Right lobe of liver (tissue), 6 donors: ENCODE measurements at regions not wholly inside any gene's neighbourhood (a gene's known extent, or its start where the extent isn't known, plus 50 kb on each side); places are given as distances from the start of the nearest gene placed in this dataset.
"Not testable (repeated sequence)": the region's sequence is repeated elsewhere in the genome, so short reads cannot be mapped to it uniquely, and the experiment has no call there.

Experiments used
- ATAC-seq, 4 donors: fragments of 200-7000 bp; cut with Tn5 transposase; one replicate each; pipeline ENCODE4 v1.9.1; 2020; ENCODE audit warnings: mild to moderate bottlenecking in 4 of 4, moderate library complexity in 4 of 4
- DNase-seq, 3 donors: peaks; one replicate each; pipeline ENCODE4 v3.0.0-alpha.2; 2020
- H3K27ac ChIP-seq, 3 donors: fragments of 200-600 bp; one replicate each; pipeline ENCODE4 v1.8.0; 2022
- H3K27me3 ChIP-seq, 2 donors: fragments of 200-600 bp; one replicate each; pipeline ENCODE4 v1.8.0; 2022
- H3K36me3 ChIP-seq, 4 donors: fragments of 200-600 bp; sonication (generic) in 1 of 4; one replicate each; pipeline versions ENCODE4 v1.5.1 to v1.8.0; 2017 to 2022; ENCODE audit warnings: control low read depth in 1 of 4
- H3K4me1 ChIP-seq, 4 donors: fragments of 200-600 bp; sonication (generic) in 1 of 4; one replicate each; pipeline versions ENCODE4 v1.5.1 to v1.8.0; 2017 to 2022; ENCODE audit warnings: control low read depth in 1 of 4
- H3K4me3 ChIP-seq, 3 donors: fragments of 200-600 bp; one replicate each; pipeline ENCODE4 v1.8.0; 2022
- H3K9me3 ChIP-seq, 4 donors: fragments of 200-600 bp; sonication (generic) in 1 of 4; one replicate each; pipeline versions ENCODE4 v1.5.1 to v1.8.0; 2017 to 2022; ENCODE audit warnings: control low read depth in 1 of 4
- CTCF ChIP-seq, 4 donors: fragments of 200-600 bp in 3 of 4; fragments of 450-650 bp in 1 of 4; IDR thresholded peaks; one replicate each; pipeline versions ENCODE4 v1.5.1 to v1.8.0; 2016 to 2022; ENCODE audit warnings: antibody characterized with exemption in 4 of 4, mild to moderate bottlenecking in 2 of 4
- POLR2A ChIP-seq: fragments of 450-650 bp; IDR thresholded peaks from one replicate; pipeline ENCODE4 v1.6.1; 2017; ENCODE audit warnings: antibody characterized with exemption, mild to moderate bottlenecking
- WGBS: methylation state at CpG from one replicate; pipeline ENCODE4 v1.1.6; 2018; ENCODE audit warnings: low coverage, low lambda C conversion rate; ENCODE audit not compliant: insufficient coverage; ENCODE audit errors: missing lambda C conversion rate; 5-methylcytosine and 5-hydroxymethylcytosine counted together
- intact Hi-C, 2 donors: fragments of 100-400 bp; cut with DNase I; formaldehyde crosslinking; loops; one replicate each; pipeline versions ENCODE4 v1.11.2 to v1.14.1; 2022
- donor health status: DM: no; HTN: yes; CAD: no.
- donor health status: DM: no; HTN: no; CAD: no.
- donor health status: DM: no; HTN: no; CAD: no.
- donor health status: DM: no; HTN: yes; CAD: no.
- donor health status: DM: no; HTN: yes; CAD: no.

DNA sequence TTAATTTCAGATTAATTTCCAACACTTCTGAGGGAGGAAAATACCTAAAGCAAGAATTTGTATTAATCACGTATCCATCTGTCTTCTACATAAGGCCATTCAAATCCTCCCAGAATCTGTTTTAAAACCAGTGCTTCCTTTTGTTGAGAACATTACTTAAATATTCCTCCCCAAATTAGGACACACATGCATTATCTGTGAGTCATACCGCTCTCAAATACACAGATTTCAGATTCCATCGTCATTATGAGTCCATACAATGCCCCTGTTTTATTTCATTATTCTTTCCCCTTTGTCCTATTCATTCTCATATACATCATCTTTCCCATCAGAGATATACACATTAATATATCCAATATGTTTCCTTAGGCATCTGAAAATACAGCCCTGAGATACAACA lies 57.3 kb upstream of the PRSS12 start:
- DNase-seq (no peak), ATAC-seq (no peak)
- no peak for TF ChIP-seq CTCF (IDR thresholded peaks at IDR 0.05)
- Histone ChIP-seq H3K36me3 (no peaks in the 10 kb centered on the region), H3K27ac (no peak overlapping the region), H3K27me3 (no peaks in the 10 kb centered on the region), H3K4me1 (no peaks in the 10 kb centered on the region), H3K9me3 (no peaks in the 10 kb centered on the region), H3K4me3 (no peak overlapping the region)
- WGBS = 71% methylated on average over 3 of the region's 3 CpGs
- intact Hi-C loops = no loop called here

DNA sequence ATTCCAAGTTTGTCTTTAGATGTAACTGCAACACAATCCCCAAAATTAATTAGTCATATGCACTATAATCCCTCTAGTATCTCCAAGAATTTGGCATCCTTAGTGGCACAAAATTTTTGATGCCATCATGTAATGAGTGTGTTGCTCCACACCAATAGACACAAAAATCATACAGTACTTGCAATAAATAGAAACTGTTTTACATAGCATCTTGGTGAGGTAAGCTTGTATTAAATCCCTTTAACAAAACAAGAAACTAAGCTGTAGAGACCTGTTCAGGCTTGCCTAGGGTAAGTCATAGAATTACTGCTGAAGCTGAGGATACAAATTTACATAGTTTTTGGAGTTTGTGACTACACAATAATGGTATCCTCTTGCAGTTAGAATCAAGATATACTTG lies 64.5 kb upstream of the PRSS12 start:
- TF ChIP-seq POLR2A (no peak), CTCF (IDR thresholded peaks at IDR 0.05) (no peak)
- DNase-seq (no peak), ATAC-seq (no peak)
- H3K9me3 ChIP-seq = no peaks in the 10 kb centered on the region
- no peaks in the 10 kb centered on the region for H3K27me3 ChIP-seq
- H3K27ac ChIP-seq = no peak overlapping the region
- no peaks in the 10 kb centered on the region for H3K36me3 ChIP-seq
- no peak overlapping the region for H3K4me3 ChIP-seq
- H3K4me1 ChIP-seq = no peaks in the 10 kb centered on the region
- intact Hi-C loops = no loop called here

DNA sequence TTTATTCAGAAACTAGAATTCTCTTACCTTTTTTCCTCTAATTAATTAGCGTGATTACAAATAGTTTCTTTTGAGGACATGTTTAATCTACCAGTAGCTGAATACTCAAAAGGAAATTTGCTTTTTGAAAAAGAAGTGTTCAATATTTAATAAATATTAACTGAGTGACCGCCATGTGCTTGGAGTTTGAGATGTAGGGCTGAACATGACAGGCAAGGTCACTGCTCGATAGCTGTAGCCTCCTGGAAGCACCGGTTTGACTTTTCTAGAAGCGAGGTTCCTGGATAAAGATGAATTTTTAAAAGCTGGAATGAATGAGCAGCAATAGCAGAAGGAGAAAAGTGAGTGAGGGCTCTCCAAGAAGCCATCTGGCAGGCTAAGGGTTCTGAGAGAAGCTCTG lies 65.0 kb upstream of the PRSS12 start:
- H3K27ac ChIP-seq, ATAC-seq, DNase-seq, H3K4me3 ChIP-seq, H3K36me3 ChIP-seq, H3K27me3 ChIP-seq, H3K9me3 ChIP-seq, intact Hi-C loops, H3K4me1 ChIP-seq: not testable (repeated sequence)
- 35% methylated on average over 5 of the region's 5 CpGs for WGBS

GRCh38 chr4:118418396-118418795 lies 65.6 kb upstream of the PRSS12 start:
- H3K36me3 ChIP-seq, H3K27me3 ChIP-seq, DNase-seq, H3K4me3 ChIP-seq, H3K4me1 ChIP-seq, intact Hi-C loops, H3K27ac ChIP-seq, H3K9me3 ChIP-seq, ATAC-seq: not testable (repeated sequence)
- 56% methylated on average over 2 of the region's 2 CpGs for WGBS

GRCh38 chr4:118419626-118420025 lies 66.8 kb upstream of the PRSS12 start:
- intact Hi-C loops, H3K9me3 ChIP-seq, H3K36me3 ChIP-seq, H3K27ac ChIP-seq, H3K4me3 ChIP-seq, DNase-seq, H3K4me1 ChIP-seq, ATAC-seq, H3K27me3 ChIP-seq: not testable (repeated sequence)
- WGBS = 64% methylated on average over 7 of the region's 7 CpGs

GRCh38 chr4:118424062-118424461 lies 71.3 kb upstream of the PRSS12 start:
- H3K4me1 ChIP-seq, H3K9me3 ChIP-seq, H3K27me3 ChIP-seq, H3K4me3 ChIP-seq, H3K36me3 ChIP-seq, ATAC-seq, intact Hi-C loops, H3K27ac ChIP-seq: not testable (repeated sequence)
- DNase-seq = peak; percentile 58 to 70 (median 60)
- 0% methylated on average over 4 of the region's 5 CpGs for WGBS
- peak; percentile 36 to 71 (median 56) for TF ChIP-seq CTCF (IDR thresholded peaks at IDR 0.05)

DNA sequence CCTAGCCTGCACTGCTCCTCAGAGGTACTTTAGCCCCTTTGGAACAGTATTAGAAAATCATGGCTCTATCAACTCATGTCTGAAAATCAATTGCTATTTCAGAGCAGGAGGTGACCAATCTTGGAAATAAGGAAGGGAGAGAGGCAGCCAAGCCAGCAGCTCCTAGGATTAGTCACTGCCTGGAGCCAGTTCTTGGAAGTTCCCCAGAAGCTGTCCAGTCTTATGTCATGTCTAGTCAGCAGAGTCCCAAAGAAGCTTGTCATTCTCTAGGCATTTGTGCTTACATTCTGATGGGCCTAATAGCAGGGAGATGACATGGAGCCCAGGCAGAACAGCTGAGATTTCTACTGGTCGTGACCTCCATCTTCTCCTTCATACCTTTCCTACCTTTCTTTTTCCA lies 76.1 kb upstream of the PRSS12 start:
- H3K4me1 ChIP-seq, intact Hi-C loops, H3K9me3 ChIP-seq, H3K27ac ChIP-seq, ATAC-seq, DNase-seq, H3K36me3 ChIP-seq, H3K4me3 ChIP-seq, H3K27me3 ChIP-seq: not testable (repeated sequence)
- WGBS = no CpG with 5 or more reads among the region's 1 CpG

- H3K4me1 ChIP-seq, H3K27me3 ChIP-seq, H3K27ac ChIP-seq, DNase-seq, intact Hi-C loops, ATAC-seq, H3K9me3 ChIP-seq, H3K36me3 ChIP-seq, H3K4me3 ChIP-seq: not testable (repeated sequence)
- 36% methylated on average over 3 of the region's 5 CpGs for WGBS
These were observed 79.6 kb upstream of the PRSS12 start for GRCh38 chr4:118432359-118432758.

DNA sequence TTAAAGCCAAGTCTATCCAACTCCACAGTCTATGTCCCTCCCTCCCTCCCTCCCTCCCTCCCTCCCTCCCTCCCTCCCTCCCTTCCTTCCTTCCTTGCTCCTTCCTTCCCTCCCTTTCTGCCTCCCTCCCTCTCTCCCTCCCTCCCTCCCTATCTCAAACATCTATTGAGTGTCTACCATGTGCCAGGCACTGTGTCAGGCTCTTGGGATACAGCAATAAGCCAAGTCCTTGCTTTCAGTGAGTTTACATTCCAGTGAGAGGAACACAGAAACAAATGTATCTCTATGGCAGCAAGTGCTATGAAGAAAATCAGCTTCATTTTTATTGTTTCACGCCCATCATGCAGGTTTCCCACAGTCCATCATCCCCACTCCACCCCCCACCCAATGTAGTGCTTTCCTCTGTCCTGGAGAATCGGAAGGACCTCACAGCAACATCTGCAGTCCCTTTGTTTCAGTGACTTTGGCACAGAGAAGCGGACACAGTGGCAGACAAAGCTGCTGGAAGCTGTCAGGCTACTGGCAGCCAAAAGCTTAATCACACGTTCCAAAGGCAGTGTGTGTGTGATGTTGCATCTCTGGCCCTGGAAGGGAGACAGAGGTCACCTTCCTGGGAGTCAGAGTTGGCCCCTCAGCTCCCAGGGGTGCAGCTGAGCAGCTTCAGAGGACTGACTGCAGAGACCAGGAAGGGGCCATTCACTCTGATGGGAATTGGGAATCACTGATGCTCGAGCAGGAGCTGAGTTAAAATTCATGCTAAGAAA lies 81.0 kb upstream of the PRSS12 start:
- H3K9me3 ChIP-seq, DNase-seq, H3K27me3 ChIP-seq, ATAC-seq, intact Hi-C loops, H3K27ac ChIP-seq, H3K4me3 ChIP-seq, H3K4me1 ChIP-seq, H3K36me3 ChIP-seq: not testable (repeated sequence)
- 34% methylated on average over 4 of the region's 5 CpGs for WGBS
